HG03558 (cell line): ENCODE measurements at regions not wholly inside any gene's neighbourhood (a gene's known extent, or its start where the extent isn't known, plus 50 kb on each side); places are given as distances from the start of the nearest gene placed in this dataset.

ENCODE experiments used
- ATAC-seq: cut with Tn5 transposase; IDR thresholded peaks from one replicate; pipeline ENCODE4 v1.9.1; 2021; ENCODE audit warnings: moderate number of reproducible peaks; ENCODE audit not compliant: unreplicated experiment; ENCODE audit errors: extremely low read depth

DNA sequence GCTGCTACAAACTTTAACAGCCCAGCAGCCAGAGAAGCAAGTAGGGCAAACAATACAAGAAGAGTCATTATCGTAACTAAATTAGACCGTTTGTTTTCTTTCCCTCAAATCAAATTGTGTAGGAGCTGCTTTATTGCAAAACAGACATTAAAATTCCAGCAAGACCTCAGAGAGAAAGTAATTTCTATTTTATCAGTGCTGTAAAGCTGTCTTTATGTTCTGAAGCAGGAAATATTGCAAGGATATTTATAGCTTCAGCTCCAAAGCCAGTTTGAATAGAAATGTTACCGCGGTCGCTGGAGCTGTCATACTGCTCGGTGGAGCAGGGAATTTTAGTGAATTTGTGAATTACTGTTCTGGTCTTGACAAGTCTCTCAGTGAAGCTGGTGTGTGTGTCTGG lies 503.8 kb upstream of the PLXNA2 start:
- ATAC-seq: no peak

DNA sequence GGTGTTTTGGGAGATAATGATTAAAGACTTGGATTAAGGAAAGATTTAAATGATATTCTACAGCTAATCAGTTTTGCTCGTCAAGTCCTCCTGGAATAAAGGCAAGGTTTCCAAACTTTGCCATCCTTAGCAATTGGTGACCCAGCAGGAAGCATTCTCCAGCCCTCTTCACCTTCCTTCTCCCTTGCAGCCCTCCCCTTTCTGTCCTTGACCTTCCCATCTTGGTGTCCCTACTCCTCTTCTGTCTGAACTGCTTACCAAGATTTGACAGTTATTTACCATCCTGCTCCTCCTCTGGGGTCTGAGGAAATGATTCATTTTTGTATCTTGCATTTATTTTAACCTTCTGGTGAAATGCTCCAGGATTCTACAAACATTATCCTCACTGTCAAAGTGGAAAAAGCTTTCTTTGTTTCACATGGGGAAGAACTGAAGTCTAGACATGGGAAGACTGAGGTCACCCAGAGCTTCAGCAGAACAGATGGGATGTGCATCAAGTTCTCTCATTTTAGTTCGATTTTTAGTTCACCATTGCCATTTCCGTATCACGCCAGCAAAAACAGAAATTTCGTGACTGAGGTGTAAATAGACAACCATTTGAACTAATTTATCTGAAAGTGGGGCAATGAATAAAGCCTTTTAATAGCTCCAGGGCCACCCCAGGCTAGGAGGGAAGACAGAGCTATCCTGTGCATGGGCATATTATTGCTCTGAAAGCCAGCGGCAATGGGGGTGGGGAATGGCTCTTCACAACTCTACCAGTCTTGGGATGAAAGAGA lies 504.4 kb upstream of the PLXNA2 start:
- no peak for ATAC-seq

DNA sequence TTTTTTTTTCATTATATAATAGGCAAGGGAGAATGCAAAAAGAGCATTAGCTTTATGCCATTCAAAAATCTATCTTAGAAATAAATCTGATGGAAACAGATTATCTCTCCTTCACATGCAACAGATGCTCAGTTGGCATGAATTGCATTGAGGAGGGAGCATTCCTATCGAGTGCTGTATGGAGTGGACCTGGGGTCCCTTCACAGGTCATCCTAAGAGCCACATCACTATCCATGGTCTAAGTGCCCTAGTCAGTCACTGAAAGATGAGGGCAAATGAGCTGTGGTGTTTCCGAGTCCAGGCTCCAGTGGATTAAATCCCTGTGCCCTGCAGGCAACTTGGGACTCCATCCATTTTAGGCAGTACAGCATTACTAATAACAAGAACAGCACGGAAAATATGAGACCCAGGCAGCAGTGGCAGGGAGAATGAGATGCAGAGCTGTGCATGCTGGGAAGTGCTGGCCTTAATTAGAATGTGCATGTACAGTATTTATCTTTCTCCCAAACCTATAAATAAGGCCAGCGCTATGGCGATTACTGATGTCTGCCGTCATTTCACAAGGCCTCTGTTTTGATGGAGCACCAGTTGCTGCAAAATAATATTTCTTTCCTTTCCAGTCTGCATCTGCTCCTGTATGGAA lies 512.3 kb upstream of the PLXNA2 start:
- ATAC-seq: no peak

DNA sequence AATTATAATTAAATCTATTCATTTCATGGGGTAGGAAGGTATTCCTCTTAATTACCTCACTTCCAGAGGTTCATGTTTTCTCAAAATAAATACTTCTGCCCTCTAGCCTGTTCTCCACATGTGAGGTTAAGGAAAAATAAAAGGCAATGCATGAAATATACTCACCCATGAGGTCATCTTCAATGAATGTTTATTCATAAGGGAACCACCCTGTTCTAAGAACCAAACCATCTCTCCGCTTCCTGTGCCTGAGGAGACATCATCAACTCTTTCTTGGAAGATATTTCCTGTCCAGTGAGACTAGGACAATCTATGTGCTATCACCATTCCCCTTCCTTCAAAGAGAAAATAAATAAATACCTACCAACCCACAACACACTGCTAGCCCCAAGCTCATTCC lies 513.7 kb upstream of the PLXNA2 start:
- no peak for ATAC-seq

DNA sequence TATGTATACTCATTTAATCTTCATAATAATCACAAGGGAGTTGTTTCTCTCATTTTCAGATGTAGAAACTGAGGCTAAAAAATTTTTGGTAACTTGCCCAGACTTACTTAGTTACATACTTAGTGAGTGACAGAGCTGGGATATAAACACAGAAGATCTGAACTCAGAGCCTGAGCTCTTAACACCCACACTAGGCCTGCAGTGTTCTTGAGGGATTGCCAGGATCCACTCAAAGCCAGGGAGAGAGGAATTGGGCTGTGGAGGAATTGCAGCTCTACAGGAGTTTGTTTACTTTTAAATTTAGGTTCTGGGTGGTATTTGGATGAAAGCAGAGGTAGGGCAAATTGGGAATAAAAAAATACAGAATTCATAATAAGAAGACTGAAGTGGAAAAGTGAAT lies 515.1 kb upstream of the PLXNA2 start:
- no peak for ATAC-seq

DNA sequence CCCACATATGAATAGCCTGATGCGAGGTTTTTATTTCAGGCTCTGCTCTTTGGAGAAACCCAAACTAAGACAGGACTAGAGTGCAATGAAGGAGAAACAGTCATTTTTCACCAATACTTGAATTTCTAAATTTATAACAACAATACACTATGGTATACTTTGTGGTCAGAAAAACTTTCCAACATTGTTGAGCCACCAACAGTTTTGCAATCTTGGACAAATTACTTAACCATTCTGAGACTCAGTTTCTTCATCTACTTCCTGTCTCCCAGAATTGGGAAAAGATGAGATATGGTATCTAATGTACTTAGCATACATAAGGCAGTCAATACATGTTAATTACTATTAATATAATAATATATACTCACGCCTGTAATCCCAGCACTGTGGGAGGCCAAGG lies 519.8 kb upstream of the PLXNA2 start:
- ATAC-seq: no peak

DNA sequence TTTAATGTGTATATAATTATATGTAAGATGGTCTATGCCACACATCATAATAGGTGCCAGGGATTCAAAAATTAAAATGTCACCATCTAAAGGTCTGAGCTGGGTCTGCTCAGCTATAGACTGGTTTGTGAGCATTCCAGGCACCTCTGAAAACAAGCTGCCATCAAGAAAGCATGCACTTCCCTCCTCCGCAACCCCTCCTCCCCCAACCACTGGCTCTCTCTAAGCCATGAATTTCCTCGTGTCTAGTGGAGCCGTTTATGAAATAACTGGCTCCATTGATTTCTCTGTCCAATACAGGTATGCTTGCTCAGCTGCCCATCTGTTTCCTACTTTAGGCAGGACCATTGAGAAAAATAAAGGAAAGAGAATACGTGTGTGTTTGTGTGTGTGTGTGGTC lies 522.6 kb upstream of the PLXNA2 start:
- ATAC-seq: no peak

DNA sequence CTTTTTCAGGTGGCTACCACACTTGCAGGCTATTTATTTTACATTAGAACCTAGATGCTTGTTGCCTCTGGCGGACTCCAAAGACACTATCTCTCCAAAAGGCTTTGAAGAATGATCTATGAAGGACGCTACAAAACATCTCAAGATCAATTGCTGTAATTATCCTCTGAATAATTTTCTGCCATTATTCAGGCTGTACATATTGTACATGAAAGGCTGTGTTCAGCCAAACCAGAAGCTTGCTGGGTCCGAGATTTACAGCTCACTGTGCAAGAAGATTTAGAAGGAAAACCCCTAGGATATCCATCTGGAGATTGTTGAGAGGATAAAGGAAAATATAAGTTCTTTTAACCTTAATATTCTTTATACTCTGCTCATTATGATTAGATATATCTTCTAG lies 523.6 kb upstream of the PLXNA2 start:
- ATAC-seq: no peak

DNA sequence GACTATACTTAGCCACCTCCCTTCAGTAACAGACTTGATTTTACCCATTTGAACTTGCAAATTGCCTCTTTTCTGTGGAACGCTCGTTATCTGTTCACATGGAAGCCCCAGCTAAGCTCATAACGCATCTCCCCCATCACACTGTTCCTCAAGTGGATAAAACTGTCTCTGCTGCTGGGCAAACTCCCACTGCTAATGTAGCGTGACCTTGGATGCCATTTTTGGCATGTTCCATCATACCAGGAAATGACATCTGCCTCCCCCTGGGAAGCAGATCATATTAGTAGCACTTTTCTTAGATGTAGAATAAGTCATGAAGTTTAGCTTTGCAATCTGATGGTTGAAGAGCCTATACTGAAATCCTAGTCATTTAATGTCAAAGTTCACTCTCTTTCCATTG lies 528.7 kb upstream of the PLXNA2 start:
- no peak for ATAC-seq

DNA sequence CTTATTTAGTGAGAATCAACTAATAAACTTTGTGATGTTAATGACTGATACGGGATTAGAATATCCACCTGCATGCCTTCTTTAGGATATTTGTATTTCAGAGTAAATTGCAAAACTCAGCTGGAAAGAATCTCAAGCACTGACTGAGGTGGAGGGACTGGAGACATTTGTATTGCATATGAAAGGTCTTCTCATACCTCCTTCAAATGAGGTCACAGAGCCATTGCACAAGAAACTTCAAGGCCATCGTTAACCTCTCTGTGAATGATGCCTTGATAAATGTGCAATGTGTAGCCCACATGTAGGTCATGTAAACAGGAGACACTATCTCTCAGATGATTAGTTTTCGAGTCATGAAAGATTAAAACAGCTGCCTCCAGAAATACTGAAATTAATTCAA lies 531.7 kb upstream of the PLXNA2 start:
- no peak for ATAC-seq

DNA sequence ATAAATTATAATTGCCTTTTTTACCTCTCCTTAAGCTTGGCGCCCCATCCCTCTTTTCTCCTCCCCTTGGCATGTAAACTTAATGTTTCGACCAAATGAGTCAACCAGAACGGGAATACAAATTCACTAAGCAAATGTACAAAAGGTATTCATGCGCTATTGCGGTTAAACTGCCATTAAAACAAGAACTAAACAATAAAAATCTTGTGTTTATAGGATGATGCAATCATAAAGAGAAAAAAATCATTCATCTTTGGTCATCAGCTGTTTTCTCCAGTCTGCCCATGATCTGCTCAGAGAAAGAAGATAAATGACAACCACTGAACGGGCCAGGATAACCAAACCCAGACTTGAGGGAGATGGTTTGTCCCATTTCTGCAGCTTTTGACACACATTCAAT lies 534.2 kb upstream of the PLXNA2 start:
- ATAC-seq: no peak

DNA sequence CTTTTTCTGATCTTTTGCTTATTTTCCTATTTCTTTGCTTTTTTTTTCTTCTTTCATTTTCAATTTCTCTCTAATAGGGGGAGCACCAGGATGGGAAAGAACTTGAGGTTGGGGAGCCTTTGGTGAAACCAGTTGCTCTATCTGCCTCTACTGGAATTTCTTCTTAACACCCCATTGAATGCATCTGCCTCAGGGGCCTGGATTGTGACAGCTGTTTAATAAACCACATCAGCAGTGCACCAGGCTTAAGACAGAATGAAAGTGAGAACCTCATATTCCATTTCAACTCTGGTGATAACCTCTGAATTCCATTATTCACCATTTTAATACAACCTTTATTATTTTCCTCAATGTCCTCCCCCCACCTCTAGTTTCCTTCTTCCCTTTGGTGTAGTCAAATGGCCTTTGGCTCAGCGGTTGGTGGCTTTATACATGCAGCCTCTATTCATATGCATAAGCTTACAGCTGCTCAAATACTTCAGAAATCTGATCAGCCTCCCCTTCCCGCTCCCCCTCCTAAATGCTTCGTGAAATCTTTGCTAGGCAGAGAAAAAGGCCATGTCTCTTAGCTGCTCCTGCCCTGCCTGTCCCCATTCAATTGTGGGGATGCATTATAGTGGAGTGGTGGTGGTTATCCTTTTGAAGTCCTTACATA lies 537.3 kb upstream of the PLXNA2 start:
- ATAC-seq: no peak

DNA sequence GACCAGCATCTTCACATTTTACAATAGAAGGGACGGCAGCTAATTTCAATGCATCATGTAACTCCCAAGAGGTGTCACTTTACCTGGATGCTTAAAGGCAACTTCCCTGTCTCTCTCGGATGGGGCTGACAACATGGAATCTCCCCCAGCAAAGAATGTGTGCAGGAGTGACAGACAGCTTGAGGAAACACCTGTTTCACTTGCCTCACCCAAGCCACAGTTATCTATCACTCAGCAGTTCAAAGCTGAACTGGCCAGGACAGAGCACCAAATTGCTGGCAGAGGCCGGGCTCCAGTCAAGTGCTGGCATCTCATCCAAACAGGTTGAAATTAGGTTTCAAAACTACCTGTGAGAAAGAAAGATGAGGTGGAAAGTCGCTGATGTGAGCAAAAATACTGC lies 538.0 kb upstream of the PLXNA2 start:
- ATAC-seq: no peak

DNA sequence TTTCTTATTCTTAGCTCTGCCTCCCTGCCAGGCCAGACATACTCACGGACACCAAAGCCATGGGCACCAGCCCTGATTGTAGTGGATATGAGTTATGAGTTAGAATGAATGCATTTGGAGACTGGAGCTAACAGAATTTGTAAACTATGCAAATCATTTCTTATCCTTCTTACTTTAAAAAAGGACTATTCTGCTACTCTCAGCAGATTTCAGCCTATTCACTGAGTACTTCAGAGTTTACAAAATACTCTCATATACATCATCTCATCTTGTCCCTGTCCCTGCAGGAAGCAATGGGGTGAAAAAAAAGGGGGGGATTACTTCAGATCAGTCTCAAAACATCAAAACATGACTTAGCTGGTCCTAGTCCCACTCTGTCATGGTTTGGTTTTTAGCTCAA lies 541.4 kb upstream of the PLXNA2 start:
- no peak for ATAC-seq

DNA sequence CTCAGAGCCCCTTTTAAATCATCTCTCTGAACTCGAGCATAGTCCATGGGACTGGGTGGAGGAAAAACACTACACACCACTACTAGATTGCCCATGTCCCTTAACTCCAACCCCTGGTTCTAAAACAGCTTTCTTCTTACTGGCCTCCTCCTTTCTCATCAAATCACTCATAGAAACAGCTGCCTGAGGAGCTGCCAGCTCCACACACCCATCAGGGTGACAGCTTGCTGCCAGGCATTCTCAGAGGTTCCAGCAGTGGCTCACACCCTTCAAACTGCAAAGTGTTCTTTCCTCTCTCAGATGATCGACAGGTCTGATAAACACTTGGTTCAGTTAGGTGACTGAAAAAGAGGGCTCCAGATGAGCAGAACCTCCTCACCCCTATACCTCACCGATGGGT lies 543.0 kb upstream of the PLXNA2 start:
- ATAC-seq: no peak

DNA sequence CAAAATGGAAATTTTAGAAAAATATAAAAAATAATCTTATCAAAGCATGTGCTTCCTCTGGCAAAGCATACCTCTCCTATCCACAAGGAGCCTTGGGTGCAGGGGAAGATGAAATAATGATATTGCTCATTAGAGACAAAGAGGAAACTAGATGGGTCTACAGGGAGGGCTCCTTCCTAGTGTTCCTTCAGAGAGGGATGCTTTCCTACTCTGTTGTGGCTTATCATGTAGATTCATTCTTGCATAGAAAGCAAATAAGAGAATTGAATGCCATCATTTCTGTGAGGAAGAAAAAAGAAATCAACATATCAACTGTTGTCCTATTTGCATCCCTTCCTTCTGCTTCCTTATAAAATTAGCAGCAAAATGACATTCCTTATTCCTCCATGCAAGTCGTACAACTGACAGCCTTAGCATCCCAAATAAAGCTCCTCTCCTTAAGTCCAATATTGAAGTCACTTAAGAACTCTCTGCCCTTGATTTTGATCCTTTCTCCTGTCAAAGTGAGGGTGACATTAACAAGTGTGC lies 543.9 kb upstream of the PLXNA2 start:
- ATAC-seq: no peak

DNA sequence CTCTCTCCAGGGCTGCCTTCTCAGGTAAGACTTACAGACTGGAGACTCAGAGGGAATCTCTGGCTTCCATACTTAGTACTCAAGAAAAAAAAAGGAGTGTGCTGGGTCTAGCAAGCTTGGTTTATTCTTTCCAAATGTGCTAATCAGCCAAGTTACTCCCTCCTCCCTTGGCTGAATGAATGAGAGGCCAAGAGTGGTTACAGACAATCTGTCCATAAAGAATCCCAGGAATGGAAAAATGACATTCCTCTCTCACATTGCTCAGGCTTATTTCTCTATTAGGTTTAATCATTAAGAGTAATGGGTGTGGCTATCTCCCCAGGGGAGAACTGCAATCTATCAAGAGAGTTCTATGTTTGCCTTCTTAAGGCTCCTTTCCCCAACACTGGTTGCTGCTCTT lies 547.3 kb upstream of the PLXNA2 start:
- ATAC-seq: no peak

DNA sequence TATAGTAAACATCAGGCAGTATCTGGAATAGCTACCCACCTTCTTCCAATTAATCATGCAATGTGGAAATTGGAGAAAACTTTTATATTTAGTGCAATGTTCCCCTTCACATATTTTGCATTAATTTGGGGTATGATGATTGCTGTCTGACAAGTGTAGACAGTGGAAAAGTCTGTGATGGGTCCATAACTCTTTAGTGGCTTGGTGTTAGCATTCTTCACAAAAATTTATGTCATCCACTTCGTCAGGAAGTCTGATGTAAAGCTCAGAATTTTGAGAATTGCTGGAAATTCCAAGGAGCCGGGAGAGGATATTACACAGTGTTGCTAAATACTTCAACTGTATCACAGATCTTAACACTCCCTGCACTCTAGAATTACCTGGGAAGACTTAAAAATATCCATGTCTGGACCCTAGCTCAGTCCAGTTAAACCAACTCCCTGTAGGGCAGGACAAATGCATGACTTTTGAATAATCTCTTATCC lies 549.7 kb upstream of the PLXNA2 start:
- no peak for ATAC-seq

DNA sequence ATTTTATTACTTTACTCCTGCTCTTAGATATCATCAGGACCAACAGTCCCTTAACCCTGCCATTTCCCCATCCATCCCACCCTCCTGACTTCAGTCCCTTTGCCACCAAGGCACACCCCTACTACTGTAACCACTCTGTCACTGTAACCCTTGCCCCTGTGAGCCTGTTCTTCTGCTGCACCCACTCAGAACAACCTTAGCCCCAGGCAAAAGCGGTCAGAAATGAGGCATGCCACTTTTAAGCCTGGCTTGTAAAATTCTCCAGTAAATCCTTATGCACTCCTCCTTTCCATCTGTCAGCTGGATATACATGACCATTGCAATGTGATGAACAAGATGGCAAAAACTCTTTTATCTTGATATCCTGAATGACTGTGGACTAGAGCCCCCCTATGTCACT lies 555.0 kb upstream of the PLXNA2 start:
- no peak for ATAC-seq

DNA sequence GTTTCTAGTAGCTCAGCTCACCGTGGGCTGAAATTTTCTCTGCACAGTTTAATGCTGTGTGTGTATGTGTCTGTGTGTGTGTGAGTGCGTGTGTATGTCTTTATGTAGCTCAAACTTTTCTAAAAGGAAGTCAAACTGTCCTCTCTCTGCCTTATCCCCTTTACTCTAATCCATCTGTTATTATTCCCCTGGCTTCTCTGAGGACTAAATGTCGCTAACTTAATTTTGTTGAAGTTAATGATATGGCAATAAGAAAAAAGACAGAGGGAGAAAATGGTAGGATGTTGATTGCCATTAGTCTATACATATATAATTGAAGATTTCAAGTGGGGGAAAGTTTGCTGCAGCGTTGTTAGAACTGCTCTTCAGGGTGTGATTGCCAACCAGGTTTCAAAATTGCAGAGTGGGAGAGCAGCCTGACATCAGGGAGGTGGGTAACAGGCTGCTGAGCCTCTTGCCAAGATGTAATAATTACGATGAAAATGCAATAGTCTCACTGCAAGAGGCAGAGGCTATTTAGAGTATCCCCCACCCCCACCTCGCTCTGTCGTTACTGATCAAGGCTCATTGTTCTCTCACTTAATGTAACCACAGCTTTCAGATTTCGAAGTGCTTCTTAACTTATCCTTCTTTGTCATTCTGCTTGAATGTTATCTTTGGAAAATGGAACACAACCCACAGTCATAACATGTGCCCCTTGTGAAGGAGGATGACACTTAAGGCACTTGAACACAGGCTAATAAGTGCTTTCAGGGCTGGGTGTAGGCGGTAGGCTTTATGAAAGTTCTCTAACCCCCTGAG lies 559.0 kb upstream of the PLXNA2 start:
- ATAC-seq: no peak
